NB4 (cell line): ENCODE measurements at regions not wholly inside any gene's neighbourhood (a gene's known extent, or its start where the extent isn't known, plus 50 kb on each side); places are given as distances from the start of the nearest gene placed in this dataset.

Experiments used
- CTCF ChIP-seq: IDR thresholded peaks from one replicate; pipeline ENCODE4 v1.5.1; 2012; ENCODE audit warnings: low read depth, low read length
- MAX ChIP-seq: IDR thresholded peaks from 2 replicates; pipeline ENCODE4 v1.6.1; 2011; ENCODE audit warnings: low read depth, low read length
- POLR2A ChIP-seq: IDR thresholded peaks from 2 replicates; pipeline ENCODE4 v1.6.1; 2011; ENCODE audit warnings: mild to moderate bottlenecking; ENCODE audit not compliant: insufficient read length; ENCODE audit errors: extremely low read depth

GRCh38 chr9:115712981-115713380 is 440.6 kb upstream of the PAPPA start:
- TF ChIP-seq POLR2A (no peak), CTCF (no peak), MAX (no peak)
